A549 (cell line): ENCODE measurements at regions not wholly inside any gene's neighbourhood (a gene's known extent, or its start where the extent isn't known, plus 50 kb on each side); places are given as distances from the start of the nearest gene placed in this dataset.
"Not testable (repeated sequence)": the region's sequence is repeated elsewhere in the genome, so short reads cannot be mapped to it uniquely, and the experiment has no call there.

Experiments
- CBX2 ChIP-seq: fragments of 200-600 bp; sonication (generic); IDR thresholded peaks from 2 replicates; pipeline ENCODE4 v1.6.1; 2016; ENCODE audit warnings: low read depth, mild to moderate bottlenecking, borderline replicate concordance
- CBX8 ChIP-seq: fragments of 200-600 bp; sonication (generic); IDR thresholded peaks from 2 replicates; pipeline ENCODE4 v1.6.1; 2016
- CHD2 ChIP-seq: fragments of 150-350 bp; IDR thresholded peaks from 2 replicates; pipeline ENCODE4 v1.6.1; 2014; ENCODE audit warnings: low read length; ENCODE audit not compliant: partially characterized antibody
- CHD4 ChIP-seq: fragments of 200-600 bp; sonication (generic); IDR thresholded peaks from 2 replicates; pipeline ENCODE4 v1.6.1; 2016; ENCODE audit warnings: antibody characterized with exemption, mild to moderate bottlenecking, borderline replicate concordance
- CTCF ChIP-seq: fragments of >200 bp; sonication (Bioruptor Twin); formaldehyde crosslinking; IDR thresholded peaks from 3 replicates; pipeline ENCODE4 v1.5.1; 2016
- EHMT2 ChIP-seq: fragments of 200-600 bp; sonication (generic); IDR thresholded peaks from 2 replicates; pipeline ENCODE4 v1.6.1; 2016; ENCODE audit warnings: antibody characterized with exemption, low read depth, mild to moderate bottlenecking, moderate library complexity
- ESRRA ChIP-seq: fragments of 150-350 bp; IDR thresholded peaks from 2 replicates; pipeline ENCODE4 v1.6.1; 2014; ENCODE audit warnings: mild to moderate bottlenecking, low read length, borderline replicate concordance
- MAZ ChIP-seq: fragments of 150-350 bp; IDR thresholded peaks from 2 replicates; pipeline ENCODE4 v1.6.1; 2014; ENCODE audit warnings: antibody characterized with exemption, low read depth, low read length, borderline replicate concordance
- PHF8 ChIP-seq: fragments of 200-600 bp; sonication (generic); IDR thresholded peaks from 2 replicates; pipeline ENCODE4 v1.6.1; 2016; ENCODE audit warnings: low read depth, mild to moderate bottlenecking, antibody characterized with exemption, moderate library complexity, borderline replicate concordance
- POLR2A ChIP-seq: IDR thresholded peaks from 2 replicates; pipeline ENCODE4 v1.6.1; 2012; ENCODE audit warnings: mild to moderate bottlenecking, low read length
- RAD21 ChIP-seq, 2 experiments: fragments of >200 bp in 1 of 2; sonication (Bioruptor Twin) in 1 of 2; formaldehyde crosslinking in 1 of 2; IDR thresholded peaks in 1 of 2; conservative IDR thresholded peaks in 1 of 2; 2 replicates in 1 of 2; 3 replicates in 1 of 2; pipeline ENCODE4 v1.6.1; 2012 to 2018; ENCODE audit warnings: inconsistent platforms in 1 of 2
- RARB ChIP-seq: fragments of 250-450 bp; sonication (Bioruptor Pico); IDR thresholded peaks from 2 replicates; pipeline ENCODE4 v1.8.0; 2021; ENCODE audit warnings: mild to moderate bottlenecking, moderate library complexity
- REST ChIP-seq: fragments of 200-600 bp; sonication (generic); IDR thresholded peaks from 2 replicates; pipeline ENCODE4 v1.6.1; 2016; ENCODE audit warnings: antibody characterized with exemption, mild to moderate bottlenecking, moderate library complexity
- USF2 ChIP-seq: fragments of 450-650 bp; IDR thresholded peaks from 2 replicates; pipeline ENCODE4 v1.6.1; 2014; ENCODE audit warnings: antibody characterized with exemption

- TF ChIP-seq EHMT2; CTCF; MAZ; CHD4; CHD2; REST; USF2; RAD21 (conservative IDR thresholded peaks at IDR 0.05 in 1 of 2, IDR thresholded peaks at IDR 0.05 in 1 of 2); RARB; PHF8; ESRRA; CBX8; CBX2; POLR2A: not testable (repeated sequence)
Measured at GRCh38 chr6:86598969-86599368, 338.4 kb upstream of the HTR1E start.
